ENCODE measurements at regions not wholly inside any gene's neighbourhood (a gene's known extent, or its start where the extent isn't known, plus 50 kb on each side); places are given as distances from the start of the nearest gene placed in this dataset.

GRCh38 chr20:22425344-22426295, 158.8 kb downstream of the FOXA2 start:
- no peak for TF ChIP-seq PHF8 (CRISPR knock-in tag; IDR thresholded peaks at IDR 0.05)
- TF ChIP-seq, protein P1, sequence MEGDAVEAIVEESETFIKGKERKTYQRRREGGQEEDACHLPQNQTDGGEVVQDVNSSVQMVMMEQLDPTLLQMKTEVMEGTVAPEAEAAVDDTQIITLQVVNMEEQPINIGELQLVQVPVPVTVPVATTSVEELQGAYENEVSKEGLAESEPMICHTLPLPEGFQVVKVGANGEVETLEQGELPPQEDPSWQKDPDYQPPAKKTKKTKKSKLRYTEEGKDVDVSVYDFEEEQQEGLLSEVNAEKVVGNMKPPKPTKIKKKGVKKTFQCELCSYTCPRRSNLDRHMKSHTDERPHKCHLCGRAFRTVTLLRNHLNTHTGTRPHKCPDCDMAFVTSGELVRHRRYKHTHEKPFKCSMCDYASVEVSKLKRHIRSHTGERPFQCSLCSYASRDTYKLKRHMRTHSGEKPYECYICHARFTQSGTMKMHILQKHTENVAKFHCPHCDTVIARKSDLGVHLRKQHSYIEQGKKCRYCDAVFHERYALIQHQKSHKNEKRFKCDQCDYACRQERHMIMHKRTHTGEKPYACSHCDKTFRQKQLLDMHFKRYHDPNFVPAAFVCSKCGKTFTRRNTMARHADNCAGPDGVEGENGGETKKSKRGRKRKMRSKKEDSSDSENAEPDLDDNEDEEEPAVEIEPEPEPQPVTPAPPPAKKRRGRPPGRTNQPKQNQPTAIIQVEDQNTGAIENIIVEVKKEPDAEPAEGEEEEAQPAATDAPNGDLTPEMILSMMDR (CRISPR knock-in tag; IDR thresholded peaks at IDR 0.05): no peak
- no peak for TF ChIP-seq SP2 (CRISPR knock-in tag; IDR thresholded peaks at IDR 0.05)
- no peak for TF ChIP-seq ZNF12 (CRISPR knock-in tag; IDR thresholded peaks at IDR 0.05)
- TF ChIP-seq ZNF296 (CRISPR knock-in tag; conservative IDR thresholded peaks at IDR 0.05): no peak
- no peak for TF ChIP-seq ZNF839 (CRISPR knock-in tag; IDR thresholded peaks at IDR 0.05; ENCODE audit: borderline replicate concordance)
- peak; percentile 83 for TF ChIP-seq FOXP4 (CRISPR knock-in tag; IDR thresholded peaks at IDR 0.05)
- TF ChIP-seq, protein P2, sequence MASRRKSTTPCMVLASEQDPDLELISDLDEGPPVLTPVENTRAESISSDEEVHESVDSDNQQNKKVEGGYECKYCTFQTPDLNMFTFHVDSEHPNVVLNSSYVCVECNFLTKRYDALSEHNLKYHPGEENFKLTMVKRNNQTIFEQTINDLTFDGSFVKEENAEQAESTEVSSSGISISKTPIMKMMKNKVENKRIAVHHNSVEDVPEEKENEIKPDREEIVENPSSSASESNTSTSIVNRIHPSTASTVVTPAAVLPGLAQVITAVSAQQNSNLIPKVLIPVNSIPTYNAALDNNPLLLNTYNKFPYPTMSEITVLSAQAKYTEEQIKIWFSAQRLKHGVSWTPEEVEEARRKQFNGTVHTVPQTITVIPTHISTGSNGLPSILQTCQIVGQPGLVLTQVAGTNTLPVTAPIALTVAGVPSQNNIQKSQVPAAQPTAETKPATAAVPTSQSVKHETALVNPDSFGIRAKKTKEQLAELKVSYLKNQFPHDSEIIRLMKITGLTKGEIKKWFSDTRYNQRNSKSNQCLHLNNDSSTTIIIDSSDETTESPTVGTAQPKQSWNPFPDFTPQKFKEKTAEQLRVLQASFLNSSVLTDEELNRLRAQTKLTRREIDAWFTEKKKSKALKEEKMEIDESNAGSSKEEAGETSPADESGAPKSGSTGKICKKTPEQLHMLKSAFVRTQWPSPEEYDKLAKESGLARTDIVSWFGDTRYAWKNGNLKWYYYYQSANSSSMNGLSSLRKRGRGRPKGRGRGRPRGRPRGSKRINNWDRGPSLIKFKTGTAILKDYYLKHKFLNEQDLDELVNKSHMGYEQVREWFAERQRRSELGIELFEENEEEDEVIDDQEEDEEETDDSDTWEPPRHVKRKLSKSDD (CRISPR knock-in tag; IDR thresholded peaks at IDR 0.05; ENCODE audit: low read depth): no peak
- no peak for TF ChIP-seq ZBTB21 (CRISPR knock-in tag; IDR thresholded peaks at IDR 0.05)
- no peak for TF ChIP-seq NBN (conservative IDR thresholded peaks at IDR 0.05)
- TF ChIP-seq SALL2 (CRISPR knock-in tag; IDR thresholded peaks at IDR 0.05): no peak
- TF ChIP-seq ZNF501 (CRISPR knock-in tag; IDR thresholded peaks at IDR 0.05): no peak

Measured in HepG2 (cell line).